Caco-2 (cell line): ENCODE measurements at regions not wholly inside any gene's neighbourhood (a gene's known extent, or its start where the extent isn't known, plus 50 kb on each side); places are given as distances from the start of the nearest gene placed in this dataset.

Experiments
- BruUV-seq: library from RNA; stranded (reverse); fragments of 400-500 nt; replicated peaks from 2 replicates; lab custom pipeline; 2021; lab: Mats Ljungman, UMichigan
- CTCF ChIA-PET: fragments of 300-600 bp; sonication (Branson Sonifier 250); formaldehyde crosslinking; loops from one replicate; lab custom pipeline; 2022; ENCODE audit warnings: antibody characterized with exemption; lab: Charles Lee
- POLR2A ChIA-PET: fragments of 300-600 bp; sonication (Branson Sonifier 250); formaldehyde crosslinking; loops from one replicate; lab custom pipeline; 2022; ENCODE audit warnings: antibody characterized with exemption; lab: Charles Lee
- DNase-seq, 2 experiments: peaks; one replicate each; pipeline versions ENCODE4 v3.0.0 to v3.0.0-alpha.2; 2020 to 2022
- H3K27me3 ChIP-seq: replicated peaks from 2 replicates; pipeline ENCODE4 v1.6.0; 2011; ENCODE audit warnings: low read length; ENCODE audit not compliant: control insufficient read depth, insufficient read depth
- H3K36me3 ChIP-seq: 2 replicates; pipeline ENCODE4 v1.5.1; 2011; ENCODE audit warnings: low read length; ENCODE audit not compliant: control insufficient read depth, insufficient read depth
- H3K4me1 ChIP-seq: fragments of 250-450 bp; sonication (Bioruptor Pico); 2 replicates; pipeline ENCODE4 v1.5.1; 2020; ENCODE audit warnings: mild to moderate bottlenecking
- H3K4me3 ChIP-seq: 2 replicates; pipeline ENCODE4 v1.5.1; 2011; ENCODE audit warnings: low read depth, mild to moderate bottlenecking, control low read depth, low read length
- H3K9me3 ChIP-seq: fragments of 250-450 bp; sonication (Bioruptor Pico); 2 replicates; pipeline ENCODE4 v1.5.1; 2020; ENCODE audit warnings: mild to moderate bottlenecking, moderate library complexity
- H3K27ac Mint-ChIP-seq: one replicate; pipeline ENCODE4 v1.8.0; 2022; ENCODE audit warnings: mixed read lengths; ENCODE audit not compliant: unreplicated experiment
- H3K27me3 Mint-ChIP-seq: one replicate; pipeline ENCODE4 v1.8.0; 2022; ENCODE audit warnings: mixed read lengths; ENCODE audit not compliant: insufficient read depth, unreplicated experiment
- H3K36me3 Mint-ChIP-seq: one replicate; pipeline ENCODE4 v1.8.0; 2022; ENCODE audit warnings: mild to moderate bottlenecking, mixed read lengths; ENCODE audit not compliant: insufficient read depth, unreplicated experiment
- H3K4me1 Mint-ChIP-seq: one replicate; pipeline ENCODE4 v1.8.0; 2022; ENCODE audit warnings: low read depth, mixed read lengths; ENCODE audit not compliant: unreplicated experiment
- H3K4me3 Mint-ChIP-seq: one replicate; pipeline ENCODE4 v1.8.0; 2022; ENCODE audit warnings: mild to moderate bottlenecking, moderate library complexity, mixed read lengths; ENCODE audit not compliant: unreplicated experiment
- H3K9me3 Mint-ChIP-seq: one replicate; pipeline ENCODE4 v1.8.0; 2022; ENCODE audit warnings: mixed read lengths; ENCODE audit not compliant: unreplicated experiment
- intact Hi-C: fragments of 100-400 bp; cut with micrococcal nuclease; formaldehyde crosslinking; loops from one replicate; pipeline ENCODE4 v1.10.0; 2022; ENCODE audit not compliant: unreplicated experiment
- TF ChIP-seq, protein P1 (sequence below), 2 experiments: fragments of 200-600 bp in 1 of 2; IDR thresholded peaks; 1 replicate in 1 of 2; 2 replicates in 1 of 2; pipeline versions ENCODE4 v1.5.1 to v1.8.0; 2011 to 2022; ENCODE audit warnings: antibody characterized with exemption in 1 of 2, control low read depth in 1 of 2, inconsistent platforms in 1 of 2, low read depth in 1 of 2, low read length in 1 of 2, mild to moderate bottlenecking in 1 of 2, moderate library complexity in 1 of 2; ENCODE audit not compliant: insufficient read depth in 1 of 2, severe bottlenecking in 1 of 2, unreplicated experiment in 1 of 2

DNA sequence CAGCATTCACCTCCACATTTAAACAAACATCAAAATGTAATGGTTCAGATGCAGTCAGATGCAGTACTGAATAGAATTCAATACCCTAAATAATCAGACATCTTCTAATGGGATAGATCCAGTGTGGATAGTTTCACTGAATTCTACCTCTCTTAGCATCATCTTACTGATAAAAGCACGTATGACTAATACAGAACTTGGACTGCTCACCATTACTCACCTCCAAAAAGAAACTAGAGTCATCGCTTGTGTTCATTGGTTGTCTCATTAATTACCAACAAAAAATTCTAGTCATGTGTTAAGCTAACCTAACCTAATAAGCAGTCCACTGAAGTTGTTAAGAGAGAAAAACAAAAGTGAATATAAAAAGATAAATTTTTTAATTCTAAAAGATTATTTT is 165.9 kb upstream of the IRAK1BP1 start:
- Histone ChIP-seq H3K36me3 (no peaks in the 10 kb centered on the region), H3K9me3 (no peaks in the 10 kb centered on the region), H3K27me3 (no peaks in the 10 kb centered on the region), H3K4me3 (no peak overlapping the region), H3K4me1 (no peaks in the 10 kb centered on the region)
- no peak for DNase-seq
- CTCF ChIA-PET: no interaction called here
- Mint-ChIP-seq H3K27ac (no peak overlapping the region), H3K36me3 (no peaks in the 10 kb centered on the region), H3K4me3 (no peak overlapping the region), H3K4me1 (no peaks in the 10 kb centered on the region), H3K27me3 (peaks cover 4% of the 10 kb centered on the region), H3K9me3 (no peaks in the 10 kb centered on the region)
- no TSS peak for BruUV-seq
- intact Hi-C loops: no loop called here
- POLR2A ChIA-PET: no interaction called here
- TF ChIP-seq, protein P1, sequence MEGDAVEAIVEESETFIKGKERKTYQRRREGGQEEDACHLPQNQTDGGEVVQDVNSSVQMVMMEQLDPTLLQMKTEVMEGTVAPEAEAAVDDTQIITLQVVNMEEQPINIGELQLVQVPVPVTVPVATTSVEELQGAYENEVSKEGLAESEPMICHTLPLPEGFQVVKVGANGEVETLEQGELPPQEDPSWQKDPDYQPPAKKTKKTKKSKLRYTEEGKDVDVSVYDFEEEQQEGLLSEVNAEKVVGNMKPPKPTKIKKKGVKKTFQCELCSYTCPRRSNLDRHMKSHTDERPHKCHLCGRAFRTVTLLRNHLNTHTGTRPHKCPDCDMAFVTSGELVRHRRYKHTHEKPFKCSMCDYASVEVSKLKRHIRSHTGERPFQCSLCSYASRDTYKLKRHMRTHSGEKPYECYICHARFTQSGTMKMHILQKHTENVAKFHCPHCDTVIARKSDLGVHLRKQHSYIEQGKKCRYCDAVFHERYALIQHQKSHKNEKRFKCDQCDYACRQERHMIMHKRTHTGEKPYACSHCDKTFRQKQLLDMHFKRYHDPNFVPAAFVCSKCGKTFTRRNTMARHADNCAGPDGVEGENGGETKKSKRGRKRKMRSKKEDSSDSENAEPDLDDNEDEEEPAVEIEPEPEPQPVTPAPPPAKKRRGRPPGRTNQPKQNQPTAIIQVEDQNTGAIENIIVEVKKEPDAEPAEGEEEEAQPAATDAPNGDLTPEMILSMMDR (IDR thresholded peaks at IDR 0.05; ENCODE audit: insufficient read depth in 1 of 2, low read depth in 1 of 2, low read length in 1 of 2, severe bottlenecking in 1 of 2, unreplicated experiment in 1 of 2): no peak

DNA sequence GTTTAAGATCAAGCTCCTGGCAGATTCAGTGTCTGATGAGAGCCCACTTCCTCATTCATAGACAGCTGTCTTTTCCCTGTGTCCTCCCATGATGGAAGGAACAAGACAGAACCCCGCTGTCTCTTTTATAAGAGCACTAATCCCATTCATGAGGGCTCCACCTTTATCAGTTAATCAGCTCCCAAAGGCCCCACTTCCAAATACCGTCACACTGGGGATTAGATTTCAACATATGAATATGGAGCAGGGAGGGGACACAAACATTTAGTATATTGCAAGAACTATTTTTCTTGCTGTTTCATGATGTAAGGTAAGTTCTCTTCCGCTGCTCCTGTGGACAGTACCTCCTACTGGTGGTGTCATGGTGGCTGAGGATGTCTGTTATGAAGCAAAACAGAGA is 158.3 kb upstream of the IRAK1BP1 start:
- CTCF ChIA-PET: no interaction called here
- DNase-seq: no peak

GRCh38 chr6:78713564-78713963 is 153.8 kb upstream of the IRAK1BP1 start:
- H3K4me1 ChIP-seq: no peaks in the 10 kb centered on the region
- no peak overlapping the region for H3K27ac Mint-ChIP-seq
- H3K4me3 ChIP-seq: no peak overlapping the region
- intact Hi-C loops: no loop called here
- no peak overlapping the region for H3K4me3 Mint-ChIP-seq
- no peaks in the 10 kb centered on the region for H3K27me3 Mint-ChIP-seq
- no peaks in the 10 kb centered on the region for H3K4me1 Mint-ChIP-seq
- no TSS peak for BruUV-seq
- CTCF ChIA-PET: no interaction called here
- H3K9me3 ChIP-seq: no peaks in the 10 kb centered on the region
- H3K36me3 Mint-ChIP-seq: no peaks in the 10 kb centered on the region
- H3K36me3 ChIP-seq: no peaks in the 10 kb centered on the region
- no peaks in the 10 kb centered on the region for H3K9me3 Mint-ChIP-seq
- POLR2A ChIA-PET: no interaction called here
- TF ChIP-seq, protein P1 (IDR thresholded peaks at IDR 0.05; ENCODE audit: insufficient read depth in 1 of 2, low read depth in 1 of 2, low read length in 1 of 2, severe bottlenecking in 1 of 2, unreplicated experiment in 1 of 2): no peak
- DNase-seq: no peak
- H3K27me3 ChIP-seq: no peaks in the 10 kb centered on the region

More for the DNA sequence above, 158.3 kb upstream of the IRAK1BP1 start:
- no peaks in the 10 kb centered on the region for H3K36me3 Mint-ChIP-seq
- no peaks in the 10 kb centered on the region for H3K9me3 Mint-ChIP-seq
- no TSS peak for BruUV-seq
- Histone ChIP-seq H3K4me1 (no peaks in the 10 kb centered on the region), H3K4me3 (no peak overlapping the region), H3K9me3 (no peaks in the 10 kb centered on the region), H3K27me3 (no peaks in the 10 kb centered on the region), H3K36me3 (no peaks in the 10 kb centered on the region)
- TF ChIP-seq, protein P1 (IDR thresholded peaks at IDR 0.05; ENCODE audit: insufficient read depth in 1 of 2, low read depth in 1 of 2, low read length in 1 of 2, severe bottlenecking in 1 of 2, unreplicated experiment in 1 of 2): no peak
- H3K4me3 Mint-ChIP-seq: no peak overlapping the region
- no peak overlapping the region for H3K27ac Mint-ChIP-seq
- H3K27me3 Mint-ChIP-seq: no peaks in the 10 kb centered on the region
- POLR2A ChIA-PET: no interaction called here
- intact Hi-C loops: no loop called here
- no peaks in the 10 kb centered on the region for H3K4me1 Mint-ChIP-seq
